ENCODE measurements at regions not wholly inside any gene's neighbourhood (a gene's known extent, or its start where the extent isn't known, plus 50 kb on each side); places are given as distances from the start of the nearest gene placed in this dataset.

DNA sequence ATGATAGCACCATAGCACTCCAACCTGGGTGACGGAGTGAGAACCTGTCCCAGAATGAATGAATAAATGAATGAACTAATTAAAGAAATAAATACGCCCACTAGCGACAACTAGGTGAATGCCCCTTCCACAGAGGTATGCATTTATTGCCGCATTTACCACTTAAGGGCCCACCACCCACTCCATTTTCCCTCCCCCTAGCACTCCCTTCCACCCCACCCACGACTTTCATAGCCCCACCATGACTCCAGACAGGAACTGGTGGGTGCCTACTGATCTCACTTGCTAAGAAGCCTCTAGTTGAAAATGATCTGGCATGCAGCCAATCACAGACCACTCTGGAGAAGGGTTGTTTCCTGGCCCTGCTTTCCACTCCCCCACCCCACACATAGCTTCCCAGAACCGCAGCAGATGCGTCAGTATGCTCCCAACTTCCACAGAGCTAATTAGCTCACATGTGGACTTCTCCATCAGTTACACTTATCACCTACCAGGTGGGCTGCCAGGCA is 167.6 kb downstream of the WT1 start:
- H3K36me3 ChIP-seq (ENCODE audit: insufficient read depth): no peaks in the 10 kb centered on the region
- H3K79me2 ChIP-seq (ENCODE audit: insufficient read depth, low read depth): no peaks in the 10 kb centered on the region
- H3K27me3 ChIP-seq (ENCODE audit: insufficient read depth, low read depth): no peaks in the 10 kb centered on the region
- no peak overlapping the region for H2AFZ ChIP-seq (ENCODE audit: low read depth)
- H3K9ac ChIP-seq: no peak overlapping the region
- H3K27ac ChIP-seq: no peak overlapping the region
- H3K4me1 ChIP-seq (ENCODE audit: low read depth, poor library complexity, severe bottlenecking): no peaks in the 10 kb centered on the region
- H3K4me3 ChIP-seq (IDR thresholded peaks at IDR 0.05; ENCODE audit: insufficient read depth, low read depth, low read length): no peak overlapping the region
- H3K4me2 ChIP-seq: no peak overlapping the region
- no peak for TF ChIP-seq CTCF (conservative IDR thresholded peaks at IDR 0.05; ENCODE audit: low read depth, low read length)
- H4K20me1 ChIP-seq (ENCODE audit: insufficient read depth): no peaks in the 10 kb centered on the region

- no peak for TF ChIP-seq CTCF (conservative IDR thresholded peaks at IDR 0.05; ENCODE audit: low read depth, low read length)
- H3K79me2 ChIP-seq (ENCODE audit: insufficient read depth, low read depth): no peaks in the 10 kb centered on the region
- no peak overlapping the region for H2AFZ ChIP-seq (ENCODE audit: low read depth)
- H3K9ac ChIP-seq: no peak overlapping the region
- no peaks in the 10 kb centered on the region for H3K36me3 ChIP-seq (ENCODE audit: insufficient read depth)
- no peaks in the 10 kb centered on the region for H4K20me1 ChIP-seq (ENCODE audit: insufficient read depth)
- H3K4me2 ChIP-seq: no peak overlapping the region
- H3K4me3 ChIP-seq (IDR thresholded peaks at IDR 0.05; ENCODE audit: insufficient read depth, low read depth, low read length): no peak overlapping the region
- H3K4me1 ChIP-seq (ENCODE audit: low read depth, poor library complexity, severe bottlenecking): no peaks in the 10 kb centered on the region
- no peak overlapping the region for H3K27ac ChIP-seq
- no peaks in the 10 kb centered on the region for H3K27me3 ChIP-seq (ENCODE audit: insufficient read depth, low read depth)
Observed at GRCh38 chr11:32273931-32274330, 161.4 kb downstream of the WT1 start.

DNA sequence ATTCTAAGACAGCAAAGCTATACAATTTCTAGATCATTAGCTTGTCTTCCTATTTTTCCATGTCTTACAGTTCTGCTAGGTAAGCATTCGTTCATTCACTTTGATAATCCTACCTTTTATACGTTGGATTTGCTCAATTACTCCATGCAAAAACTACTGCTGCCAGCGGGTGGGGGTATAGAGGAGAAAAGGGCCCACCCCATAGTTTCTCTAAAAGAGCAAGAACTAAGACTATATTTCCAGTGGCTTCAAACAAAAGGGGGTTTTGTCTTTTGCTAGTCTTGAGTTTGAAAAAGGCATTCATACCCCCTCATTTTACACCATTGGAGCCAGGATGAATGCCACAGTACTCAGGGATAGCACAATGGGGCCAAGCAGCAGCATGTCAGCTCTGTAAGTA is 155.7 kb downstream of the WT1 start:
- no peaks in the 10 kb centered on the region for H3K79me2 ChIP-seq (ENCODE audit: insufficient read depth, low read depth)
- H3K4me3 ChIP-seq (IDR thresholded peaks at IDR 0.05; ENCODE audit: insufficient read depth, low read depth, low read length): no peak overlapping the region
- no peak overlapping the region for H3K9ac ChIP-seq
- H3K36me3 ChIP-seq (ENCODE audit: insufficient read depth): no peaks in the 10 kb centered on the region
- H3K27me3 ChIP-seq (ENCODE audit: insufficient read depth, low read depth): no peaks in the 10 kb centered on the region
- H3K4me2 ChIP-seq: no peak overlapping the region
- no peaks in the 10 kb centered on the region for H3K4me1 ChIP-seq (ENCODE audit: low read depth, poor library complexity, severe bottlenecking)
- H4K20me1 ChIP-seq (ENCODE audit: insufficient read depth): no peaks in the 10 kb centered on the region
- H2AFZ ChIP-seq (ENCODE audit: low read depth): no peak overlapping the region
- TF ChIP-seq CTCF (conservative IDR thresholded peaks at IDR 0.05; ENCODE audit: low read depth, low read length): no peak
- no peak overlapping the region for H3K27ac ChIP-seq

DNA sequence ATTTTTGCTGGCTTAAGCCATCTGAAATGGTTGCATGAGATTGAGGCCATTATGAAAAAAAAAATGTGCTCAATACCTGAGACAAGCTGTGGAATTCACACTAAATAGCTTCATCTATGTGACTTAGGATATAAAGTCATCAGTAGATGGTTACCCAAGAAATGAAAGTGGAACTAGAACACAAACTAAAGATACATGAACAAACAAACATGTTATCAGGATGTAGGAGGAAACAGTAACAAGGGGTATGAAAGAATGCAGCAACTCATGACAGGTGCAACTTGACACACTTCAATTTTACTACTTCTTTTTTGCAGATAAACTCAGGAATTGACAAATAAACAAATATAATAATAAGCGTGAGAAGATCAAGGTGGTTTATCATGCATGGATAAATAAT is 155.0 kb downstream of the WT1 start:
- Histone ChIP-seq H3K27ac (no peak overlapping the region), H3K79me2 (ENCODE audit: insufficient read depth, low read depth) (no peaks in the 10 kb centered on the region), H3K9ac (no peak overlapping the region), H3K36me3 (ENCODE audit: insufficient read depth) (no peaks in the 10 kb centered on the region), H3K27me3 (ENCODE audit: insufficient read depth, low read depth) (no peaks in the 10 kb centered on the region), H4K20me1 (ENCODE audit: insufficient read depth) (no peaks in the 10 kb centered on the region), H2AFZ (ENCODE audit: low read depth) (no peak overlapping the region), H3K4me3 (IDR thresholded peaks at IDR 0.05; ENCODE audit: insufficient read depth, low read depth, low read length) (no peak overlapping the region), H3K4me2 (no peak overlapping the region), H3K4me1 (ENCODE audit: low read depth, poor library complexity, severe bottlenecking) (no peaks in the 10 kb centered on the region)
- TF ChIP-seq CTCF (conservative IDR thresholded peaks at IDR 0.05; ENCODE audit: low read depth, low read length): no peak
